HG03097 (cell line): ENCODE measurements at regions not wholly inside any gene's neighbourhood (a gene's known extent, or its start where the extent isn't known, plus 50 kb on each side); places are given as distances from the start of the nearest gene placed in this dataset.
"Not testable (repeated sequence)": the region's sequence is repeated elsewhere in the genome, so short reads cannot be mapped to it uniquely, and the experiment has no call there.

Experiments
- ATAC-seq: cut with Tn5 transposase; IDR thresholded peaks from one replicate; pipeline ENCODE4 v1.9.1; 2021; ENCODE audit not compliant: unreplicated experiment, low FRiP score

- no peak for ATAC-seq
These were observed 398.1 kb downstream of the TNS1 start for GRCh38 chr2:217604527-217605194.

- ATAC-seq: no peak
These were observed 401.2 kb downstream of the TNS1 start for GRCh38 chr2:217601601-217602000.

GRCh38 chr2:217599906-217600305 lies 402.9 kb downstream of the TNS1 start:
- no peak for ATAC-seq

- no peak for ATAC-seq
These were observed 405.1 kb downstream of the TNS1 start for GRCh38 chr2:217597681-217598080.

GRCh38 chr2:217597145-217597544 lies 405.6 kb downstream of the TNS1 start:
- no peak for ATAC-seq

GRCh38 chr2:217593732-217594131 lies 409.1 kb downstream of the TNS1 start:
- ATAC-seq: no peak

- no peak for ATAC-seq
These were observed 414.5 kb downstream of the TNS1 start for GRCh38 chr2:217588266-217588665.

GRCh38 chr2:217585362-217585761 lies 417.4 kb downstream of the TNS1 start:
- ATAC-seq: no peak

GRCh38 chr2:217580407-217580806 lies 422.4 kb downstream of the TNS1 start:
- ATAC-seq: not testable (repeated sequence)

GRCh38 chr2:217573571-217573970 lies 429.2 kb downstream of the TNS1 start:
- ATAC-seq: no peak

GRCh38 chr2:217570394-217570793 lies 432.4 kb downstream of the TNS1 start:
- ATAC-seq: no peak

GRCh38 chr2:217568289-217568971 lies 434.4 kb downstream of the TNS1 start:
- ATAC-seq: no peak

- no peak for ATAC-seq
These were observed 439.2 kb downstream of the TNS1 start for GRCh38 chr2:217563565-217563964.

GRCh38 chr2:217562871-217563480 lies 439.8 kb downstream of the TNS1 start:
- ATAC-seq: no peak

GRCh38 chr2:217559084-217559483 lies 443.7 kb downstream of the TNS1 start:
- no peak for ATAC-seq

GRCh38 chr2:217555081-217555876 lies 447.5 kb downstream of the TNS1 start:
- no peak for ATAC-seq

GRCh38 chr2:217553679-217554078 lies 449.1 kb downstream of the TNS1 start:
- no peak for ATAC-seq

GRCh38 chr2:217553202-217553601 lies 449.6 kb downstream of the TNS1 start:
- ATAC-seq: no peak

GRCh38 chr2:217552081-217552480 lies 450.7 kb downstream of the TNS1 start:
- no peak for ATAC-seq

- no peak for ATAC-seq
These were observed 451.4 kb downstream of the TNS1 start for GRCh38 chr2:217551252-217551899.

- ATAC-seq: no peak
These were observed 463.7 kb downstream of the TNS1 start for GRCh38 chr2:217539126-217539525.
